Body of pancreas (tissue), 4 donors: ENCODE measurements at regions not wholly inside any gene's neighbourhood (a gene's known extent, or its start where the extent isn't known, plus 50 kb on each side); places are given as distances from the start of the nearest gene placed in this dataset.

Source experiments
- POLR2A ChIP-seq, 3 donors: fragments of 450-650 bp; IDR thresholded peaks; one replicate each; pipeline ENCODE4 v1.6.1; 2016; ENCODE audit warnings: antibody characterized with exemption in 3 of 3, mild to moderate bottlenecking in 2 of 3
- TF ChIP-seq, protein P1 (sequence below), 7 experiments: fragments of 450-650 bp in 4 of 7; fragments of 200-600 bp in 3 of 7; sonication (generic) in 3 of 7; IDR thresholded peaks; one replicate each; pipeline ENCODE4 v1.5.1; 2016 to 2019; ENCODE audit warnings: antibody characterized with exemption in 7 of 7

DNA sequence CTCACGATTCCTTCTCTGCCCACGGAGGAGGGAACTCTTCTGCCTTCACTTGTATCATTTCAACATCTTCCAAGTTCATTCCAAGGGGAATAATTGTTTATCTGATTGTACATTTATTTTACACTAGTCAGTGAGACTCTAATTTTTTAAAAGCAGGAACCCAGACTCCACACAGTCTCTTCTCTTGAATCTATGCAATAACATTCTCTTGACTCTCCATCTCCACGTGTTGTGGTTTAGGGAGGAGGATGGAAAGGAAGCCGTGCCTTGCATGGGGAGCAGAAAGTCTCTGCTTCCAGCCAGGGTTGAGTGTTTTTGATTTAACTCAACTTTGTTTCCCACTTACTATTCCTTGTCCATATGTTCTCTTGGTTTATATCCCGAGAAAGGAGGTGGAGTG, 131.1 kb upstream of the RIOK3 start:
- TF ChIP-seq, protein P1, sequence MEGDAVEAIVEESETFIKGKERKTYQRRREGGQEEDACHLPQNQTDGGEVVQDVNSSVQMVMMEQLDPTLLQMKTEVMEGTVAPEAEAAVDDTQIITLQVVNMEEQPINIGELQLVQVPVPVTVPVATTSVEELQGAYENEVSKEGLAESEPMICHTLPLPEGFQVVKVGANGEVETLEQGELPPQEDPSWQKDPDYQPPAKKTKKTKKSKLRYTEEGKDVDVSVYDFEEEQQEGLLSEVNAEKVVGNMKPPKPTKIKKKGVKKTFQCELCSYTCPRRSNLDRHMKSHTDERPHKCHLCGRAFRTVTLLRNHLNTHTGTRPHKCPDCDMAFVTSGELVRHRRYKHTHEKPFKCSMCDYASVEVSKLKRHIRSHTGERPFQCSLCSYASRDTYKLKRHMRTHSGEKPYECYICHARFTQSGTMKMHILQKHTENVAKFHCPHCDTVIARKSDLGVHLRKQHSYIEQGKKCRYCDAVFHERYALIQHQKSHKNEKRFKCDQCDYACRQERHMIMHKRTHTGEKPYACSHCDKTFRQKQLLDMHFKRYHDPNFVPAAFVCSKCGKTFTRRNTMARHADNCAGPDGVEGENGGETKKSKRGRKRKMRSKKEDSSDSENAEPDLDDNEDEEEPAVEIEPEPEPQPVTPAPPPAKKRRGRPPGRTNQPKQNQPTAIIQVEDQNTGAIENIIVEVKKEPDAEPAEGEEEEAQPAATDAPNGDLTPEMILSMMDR (IDR thresholded peaks at IDR 0.05), result no peak
- TF ChIP-seq POLR2A (IDR thresholded peaks at IDR 0.05), result no peak
